Breast epithelium (tissue), 4 donors: ENCODE measurements at regions not wholly inside any gene's neighbourhood (a gene's known extent, or its start where the extent isn't known, plus 50 kb on each side); places are given as distances from the start of the nearest gene placed in this dataset.

ENCODE experiments used
- DNase-seq, 2 donors: peaks; one replicate each; pipeline ENCODE4 v3.0.0-alpha.2; 2019; ENCODE audit warnings: low spot score in 2 of 2
- H3K27ac ChIP-seq, 2 donors: fragments of 200-600 bp; sonication (generic) in 1 of 2; one replicate each; pipeline ENCODE4 v1.5.1; 2016 to 2019; ENCODE audit warnings: mild to moderate bottlenecking in 1 of 2
- H3K27me3 ChIP-seq, 2 donors: fragments of 200-600 bp; sonication (generic) in 1 of 2; one replicate each; pipeline versions ENCODE4 v1.5.1 to v1.6.0; 2017 to 2019; ENCODE audit warnings: control low read depth in 1 of 2, mild to moderate bottlenecking in 1 of 2
- H3K36me3 ChIP-seq: fragments of 200-600 bp; one replicate; pipeline ENCODE4 v1.5.1; 2019
- H3K4me1 ChIP-seq, 2 donors: fragments of 200-600 bp; sonication (generic); one replicate each; pipeline ENCODE4 v1.5.1; 2016 to 2019; ENCODE audit warnings: control low read depth in 1 of 2
- H3K4me3 ChIP-seq, 3 donors: fragments of 200-600 bp; sonication (generic); 1 replicate in 2 of 3; 2 replicates in 1 of 3; pipeline ENCODE4 v1.5.1; 2016 to 2019; ENCODE audit warnings: mild to moderate bottlenecking in 3 of 3, moderate library complexity in 2 of 3
- H3K9me3 ChIP-seq, 2 donors: fragments of 200-600 bp; sonication (generic) in 1 of 2; one replicate each; pipeline ENCODE4 v1.5.1; 2016 to 2019; ENCODE audit warnings: control low read depth in 1 of 2
- POLR2A ChIP-seq: fragments of 450-650 bp; IDR thresholded peaks from one replicate; pipeline ENCODE4 v1.6.1; 2016; ENCODE audit warnings: antibody characterized with exemption, mild to moderate bottlenecking, moderate library complexity
- POLR2AphosphoS5 ChIP-seq, 3 donors: sonication (generic); formaldehyde crosslinking; IDR thresholded peaks; one replicate each; pipeline ENCODE4 v1.6.1; 2017; ENCODE audit warnings: antibody characterized with exemption in 3 of 3
- intact Hi-C: fragments of 100-400 bp; cut with DNase I; formaldehyde crosslinking; loops from one replicate; pipeline ENCODE4 v1.15.1; 2023; ENCODE audit warnings: low total_unique reads
- TF ChIP-seq, protein P1 (sequence below), 3 donors: fragments of 450-650 bp; IDR thresholded peaks; one replicate each; pipeline ENCODE4 v1.5.1; 2016 to 2017; ENCODE audit warnings: antibody characterized with exemption in 3 of 3, mild to moderate bottlenecking in 3 of 3, moderate library complexity in 3 of 3

GRCh38 chr2:2872713-2873449 lies 504.7 kb downstream of the EIPR1 start:
- TF ChIP-seq POLR2A (no peak), POLR2AphosphoS5 (IDR thresholded peaks at IDR 0.05) (no peak)
- TF ChIP-seq, protein P1, sequence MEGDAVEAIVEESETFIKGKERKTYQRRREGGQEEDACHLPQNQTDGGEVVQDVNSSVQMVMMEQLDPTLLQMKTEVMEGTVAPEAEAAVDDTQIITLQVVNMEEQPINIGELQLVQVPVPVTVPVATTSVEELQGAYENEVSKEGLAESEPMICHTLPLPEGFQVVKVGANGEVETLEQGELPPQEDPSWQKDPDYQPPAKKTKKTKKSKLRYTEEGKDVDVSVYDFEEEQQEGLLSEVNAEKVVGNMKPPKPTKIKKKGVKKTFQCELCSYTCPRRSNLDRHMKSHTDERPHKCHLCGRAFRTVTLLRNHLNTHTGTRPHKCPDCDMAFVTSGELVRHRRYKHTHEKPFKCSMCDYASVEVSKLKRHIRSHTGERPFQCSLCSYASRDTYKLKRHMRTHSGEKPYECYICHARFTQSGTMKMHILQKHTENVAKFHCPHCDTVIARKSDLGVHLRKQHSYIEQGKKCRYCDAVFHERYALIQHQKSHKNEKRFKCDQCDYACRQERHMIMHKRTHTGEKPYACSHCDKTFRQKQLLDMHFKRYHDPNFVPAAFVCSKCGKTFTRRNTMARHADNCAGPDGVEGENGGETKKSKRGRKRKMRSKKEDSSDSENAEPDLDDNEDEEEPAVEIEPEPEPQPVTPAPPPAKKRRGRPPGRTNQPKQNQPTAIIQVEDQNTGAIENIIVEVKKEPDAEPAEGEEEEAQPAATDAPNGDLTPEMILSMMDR (IDR thresholded peaks at IDR 0.05), result no peak
- intact Hi-C loops, result no loop called here
- H3K4me3 ChIP-seq, result no peak overlapping the region
- H3K27me3 ChIP-seq, result peaks cover 0 to 10% of the 10 kb centered on the region in 2 donors
- no peaks in the 10 kb centered on the region for H3K36me3 ChIP-seq
- DNase-seq, result no peak
- H3K4me1 ChIP-seq, result no peaks in the 10 kb centered on the region
- no peak overlapping the region for H3K27ac ChIP-seq
- peaks cover 0 to 5% of the 10 kb centered on the region in 2 donors for H3K9me3 ChIP-seq

DNA sequence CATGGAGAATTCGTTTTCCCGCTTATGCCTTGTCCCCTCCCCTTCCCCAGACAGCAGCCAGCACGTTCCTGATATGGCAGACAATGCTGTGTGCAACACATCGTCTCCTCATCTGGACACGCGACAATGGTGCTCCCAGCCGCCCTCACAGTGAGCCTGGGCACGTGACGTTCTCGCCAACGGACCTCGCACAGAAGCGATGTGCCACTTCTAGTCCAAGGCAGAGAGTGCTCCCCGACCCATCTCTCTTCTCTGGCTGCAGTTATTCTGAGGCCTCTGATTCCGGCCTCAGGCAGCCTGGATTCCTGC lies 505.4 kb downstream of the EIPR1 start:
- intact Hi-C loops, result no loop called here
- Histone ChIP-seq H3K4me1 (no peaks in the 10 kb centered on the region), H3K9me3 (peaks cover 0 to under 1% of the 10 kb centered on the region in 2 donors), H3K27me3 (peaks cover 0 to 10% of the 10 kb centered on the region in 2 donors), H3K27ac (no peak overlapping the region), H3K4me3 (no peak overlapping the region), H3K36me3 (no peaks in the 10 kb centered on the region)
- TF ChIP-seq, protein P1 (IDR thresholded peaks at IDR 0.05), result no peak
- TF ChIP-seq POLR2AphosphoS5 (IDR thresholded peaks at IDR 0.05), result no peak
- no peak for TF ChIP-seq POLR2A
- DNase-seq, result no peak

GRCh38 chr2:2871480-2872308 lies 505.9 kb downstream of the EIPR1 start:
- intact Hi-C loops, result no loop called here
- H3K9me3 ChIP-seq, result no peaks in the 10 kb centered on the region
- no peaks in the 10 kb centered on the region for H3K4me1 ChIP-seq
- TF ChIP-seq POLR2AphosphoS5 (IDR thresholded peaks at IDR 0.05), result no peak
- TF ChIP-seq, protein P1 (IDR thresholded peaks at IDR 0.05), result no peak
- no peak for TF ChIP-seq POLR2A
- peak in 1 of 2 donors; percentile 30 for DNase-seq
- peaks cover 0 to 9% of the 10 kb centered on the region in 2 donors for H3K27me3 ChIP-seq
- no peaks in the 10 kb centered on the region for H3K36me3 ChIP-seq
- H3K4me3 ChIP-seq, result no peak overlapping the region
- no peak overlapping the region for H3K27ac ChIP-seq

DNA sequence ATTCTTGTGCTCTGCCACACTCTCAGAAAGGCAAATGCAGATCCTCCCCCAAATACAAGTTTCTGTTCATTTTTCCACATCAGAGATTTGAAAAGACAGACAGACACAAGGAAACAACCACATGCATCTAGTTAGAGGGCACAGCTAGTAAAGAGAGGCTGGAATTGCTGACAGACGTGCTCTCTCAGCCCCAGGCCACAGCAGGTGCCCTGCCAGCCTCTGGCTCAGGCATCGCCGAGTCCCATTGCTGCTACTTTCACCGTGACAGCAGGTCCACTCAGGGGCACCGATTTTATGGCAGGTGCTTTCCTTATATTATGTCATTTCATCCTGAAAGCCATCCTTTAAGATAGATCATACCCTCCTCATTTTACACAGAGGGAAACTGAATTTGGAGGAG lies 507.5 kb downstream of the EIPR1 start:
- TF ChIP-seq, protein P1 (IDR thresholded peaks at IDR 0.05), result no peak
- TF ChIP-seq POLR2A (no peak), POLR2AphosphoS5 (IDR thresholded peaks at IDR 0.05) (no peak)
- H3K9me3 ChIP-seq, result no peaks in the 10 kb centered on the region
- H3K27me3 ChIP-seq, result peaks cover 0 to under 1% of the 10 kb centered on the region in 2 donors
- H3K4me3 ChIP-seq, result no peak overlapping the region
- H3K36me3 ChIP-seq, result no peaks in the 10 kb centered on the region
- no peak for DNase-seq
- H3K27ac ChIP-seq, result no peak overlapping the region
- intact Hi-C loops, result no loop called here
- no peaks in the 10 kb centered on the region for H3K4me1 ChIP-seq

DNA sequence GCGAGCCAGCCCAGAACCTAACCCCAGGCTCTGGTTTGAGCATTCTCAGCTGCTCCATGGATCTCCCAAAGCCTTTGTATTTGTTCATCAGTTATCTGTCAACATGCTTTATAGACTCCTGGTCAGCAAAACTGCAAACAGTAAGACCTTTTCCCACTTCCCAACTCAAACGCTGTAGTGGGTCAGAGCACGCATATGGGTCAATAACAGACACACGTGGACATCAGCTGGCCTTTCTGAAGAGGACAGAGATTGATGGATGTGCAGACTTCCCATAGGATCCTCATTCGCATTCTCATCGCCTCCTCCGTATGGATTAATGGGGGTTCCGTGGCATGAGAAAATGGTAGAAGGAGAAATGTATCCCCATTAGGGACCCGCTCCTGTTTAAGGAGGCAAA lies 508.1 kb downstream of the EIPR1 start:
- no peaks in the 10 kb centered on the region for H3K9me3 ChIP-seq
- H3K27ac ChIP-seq, result no peak overlapping the region
- H3K4me1 ChIP-seq, result no peaks in the 10 kb centered on the region
- intact Hi-C loops, result no loop called here
- TF ChIP-seq, protein P1 (IDR thresholded peaks at IDR 0.05), result no peak
- TF ChIP-seq POLR2A (no peak), POLR2AphosphoS5 (IDR thresholded peaks at IDR 0.05) (no peak)
- no peak for DNase-seq
- H3K4me3 ChIP-seq, result no peak overlapping the region
- no peaks in the 10 kb centered on the region for H3K27me3 ChIP-seq
- no peaks in the 10 kb centered on the region for H3K36me3 ChIP-seq
